ENCODE measurements at regions not wholly inside any gene's neighbourhood (a gene's known extent, or its start where the extent isn't known, plus 50 kb on each side); places are given as distances from the start of the nearest gene placed in this dataset.

GRCh38 chr4:18932730-18933339 is 911.3 kb upstream of the LCORL start:
- TF ChIP-seq POLR2A (IDR thresholded peaks at IDR 0.05) (no peak), EP300 (IDR thresholded peaks at IDR 0.05) (no peak)
